ENCODE measurements at regions not wholly inside any gene's neighbourhood (a gene's known extent, or its start where the extent isn't known, plus 50 kb on each side); places are given as distances from the start of the nearest gene placed in this dataset.

GRCh38 chr11:130609121-130610035, 160.9 kb downstream of the ADAMTS15 start:
- no peak for TF ChIP-seq EZH2 (IDR thresholded peaks at IDR 0.05; ENCODE audit: borderline replicate concordance, insufficient read depth, low read depth, low read length, poor library complexity, severe bottlenecking)
- TF ChIP-seq, protein P1, sequence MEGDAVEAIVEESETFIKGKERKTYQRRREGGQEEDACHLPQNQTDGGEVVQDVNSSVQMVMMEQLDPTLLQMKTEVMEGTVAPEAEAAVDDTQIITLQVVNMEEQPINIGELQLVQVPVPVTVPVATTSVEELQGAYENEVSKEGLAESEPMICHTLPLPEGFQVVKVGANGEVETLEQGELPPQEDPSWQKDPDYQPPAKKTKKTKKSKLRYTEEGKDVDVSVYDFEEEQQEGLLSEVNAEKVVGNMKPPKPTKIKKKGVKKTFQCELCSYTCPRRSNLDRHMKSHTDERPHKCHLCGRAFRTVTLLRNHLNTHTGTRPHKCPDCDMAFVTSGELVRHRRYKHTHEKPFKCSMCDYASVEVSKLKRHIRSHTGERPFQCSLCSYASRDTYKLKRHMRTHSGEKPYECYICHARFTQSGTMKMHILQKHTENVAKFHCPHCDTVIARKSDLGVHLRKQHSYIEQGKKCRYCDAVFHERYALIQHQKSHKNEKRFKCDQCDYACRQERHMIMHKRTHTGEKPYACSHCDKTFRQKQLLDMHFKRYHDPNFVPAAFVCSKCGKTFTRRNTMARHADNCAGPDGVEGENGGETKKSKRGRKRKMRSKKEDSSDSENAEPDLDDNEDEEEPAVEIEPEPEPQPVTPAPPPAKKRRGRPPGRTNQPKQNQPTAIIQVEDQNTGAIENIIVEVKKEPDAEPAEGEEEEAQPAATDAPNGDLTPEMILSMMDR (IDR thresholded peaks at IDR 0.05): no peak

Measured in B cell (primary cell).